HG03575 (cell line): ENCODE measurements at regions not wholly inside any gene's neighbourhood (a gene's known extent, or its start where the extent isn't known, plus 50 kb on each side); places are given as distances from the start of the nearest gene placed in this dataset.
A peak's percentile ranks its signal among the peaks of the same experiment; 100 is the strongest.

Source experiments
- ATAC-seq: cut with Tn5 transposase; IDR thresholded peaks from one replicate; pipeline ENCODE4 v1.9.1; 2021; ENCODE audit not compliant: unreplicated experiment, insufficient number of reproducible peaks, low FRiP score; ENCODE audit errors: extremely low read depth

- ATAC-seq = no peak
Measured at GRCh38 chr6:137434640-137435039, 59.6 kb downstream of the OLIG3 start.

GRCh38 chr6:137432054-137432611, 62.1 kb downstream of the OLIG3 start:
- no peak for ATAC-seq

DNA sequence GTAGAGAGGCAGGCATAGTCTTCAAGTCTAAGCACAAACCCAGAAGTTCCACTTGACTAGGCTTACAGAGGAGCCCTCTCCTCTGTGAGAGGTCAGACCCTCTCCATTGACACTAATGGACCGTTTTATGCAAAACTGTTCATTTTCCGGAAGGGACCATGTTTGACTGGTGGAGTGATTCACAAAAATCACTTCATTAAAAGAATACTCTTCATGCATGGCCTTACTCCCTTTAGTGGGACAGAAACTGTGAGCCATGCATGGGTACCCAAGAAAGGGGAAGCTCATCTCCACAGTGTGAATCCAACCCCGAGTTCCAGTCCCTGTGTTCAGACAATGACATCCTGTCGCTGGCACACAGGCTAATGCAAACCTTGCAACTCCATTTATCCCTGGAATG, 63.2 kb downstream of the OLIG3 start:
- ATAC-seq = peak; percentile 48

DNA sequence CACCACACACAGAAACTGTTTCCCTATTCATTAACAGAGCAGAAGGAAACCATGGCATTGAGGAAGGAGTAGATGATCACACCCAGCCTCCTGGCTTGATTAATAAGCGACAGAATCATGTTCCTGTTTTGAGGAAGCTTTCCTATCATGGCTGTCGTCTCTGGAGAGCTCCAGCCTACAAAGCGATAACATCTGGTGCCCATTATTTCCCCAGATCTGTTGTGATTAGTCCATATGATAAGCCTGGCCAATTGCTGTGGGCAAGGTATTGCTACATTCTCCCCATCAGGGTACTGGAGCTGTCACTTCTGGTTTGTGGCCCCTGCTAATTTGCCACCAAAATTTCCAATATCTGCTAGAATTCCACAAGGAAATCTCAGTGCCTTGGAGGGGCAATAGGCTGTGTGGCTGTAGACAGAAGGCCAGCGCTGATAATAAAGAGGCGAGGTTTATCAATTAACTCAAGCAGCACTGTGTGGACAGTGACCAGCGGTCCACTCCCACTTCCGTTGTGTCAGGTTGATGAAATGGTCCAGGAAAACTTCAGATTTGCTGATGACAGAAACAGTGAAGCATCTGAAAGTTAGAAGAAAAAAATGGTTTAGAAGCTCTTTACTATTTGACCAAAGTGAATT, 66.4 kb downstream of the OLIG3 start:
- no peak for ATAC-seq

DNA sequence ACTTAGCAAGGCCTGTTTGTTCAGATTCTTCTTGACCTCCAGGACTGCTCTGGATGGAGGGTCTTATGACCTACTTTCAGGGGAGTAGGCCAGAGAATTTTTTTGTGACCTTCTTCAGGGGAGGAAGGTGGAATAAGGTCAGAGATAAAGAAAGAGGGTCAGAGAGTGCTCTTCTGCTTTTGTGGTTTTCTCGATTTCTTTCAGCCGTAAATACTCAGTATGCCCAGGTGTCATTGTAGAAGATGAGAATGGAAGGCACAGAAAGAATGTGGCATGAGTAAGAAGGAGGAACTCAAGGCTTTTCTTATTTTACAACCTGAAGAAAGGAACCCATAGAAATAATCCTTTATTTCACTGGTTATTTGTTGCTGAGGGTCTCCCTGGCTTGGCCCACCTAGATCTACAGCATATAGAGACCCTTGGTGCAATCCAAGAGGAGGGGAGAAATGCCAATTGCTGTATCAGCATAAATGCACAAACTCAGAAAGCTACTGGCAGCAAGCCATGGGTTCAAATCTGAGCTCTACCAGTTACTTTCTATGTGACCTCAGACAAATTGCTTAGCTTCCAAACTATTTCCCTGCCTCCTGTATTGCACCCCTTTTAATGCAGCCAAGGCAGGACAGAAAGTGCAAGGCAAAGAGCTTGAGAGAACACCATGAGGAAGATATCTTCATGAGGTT, 68.0 kb downstream of the OLIG3 start:
- no peak for ATAC-seq

- ATAC-seq = no peak
Measured at GRCh38 chr6:137424251-137424650, 69.9 kb downstream of the OLIG3 start.

GRCh38 chr6:137423451-137424168, 70.6 kb downstream of the OLIG3 start:
- no peak for ATAC-seq

- ATAC-seq = no peak
Measured at GRCh38 chr6:137417396-137417795, 76.8 kb downstream of the OLIG3 start.

GRCh38 chr6:137416376-137417109, 77.7 kb downstream of the OLIG3 start:
- no peak for ATAC-seq

DNA sequence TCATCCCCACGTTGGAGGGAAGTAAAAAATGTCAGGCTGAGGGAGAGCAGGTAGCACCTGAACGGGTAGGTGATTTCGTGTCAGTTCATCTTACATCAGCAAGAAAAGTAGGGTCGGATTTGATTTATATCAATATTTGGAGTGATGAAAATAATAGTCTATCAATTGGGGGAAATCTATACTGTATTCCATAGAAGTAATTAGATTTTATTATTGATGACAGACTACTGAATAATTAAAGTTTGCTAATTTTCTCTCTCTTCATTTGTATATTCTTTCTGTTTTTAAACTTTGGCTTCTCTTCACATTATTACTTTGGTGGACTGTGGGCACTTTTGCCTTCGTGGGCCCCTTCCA, 78.4 kb downstream of the OLIG3 start:
- ATAC-seq = no peak

DNA sequence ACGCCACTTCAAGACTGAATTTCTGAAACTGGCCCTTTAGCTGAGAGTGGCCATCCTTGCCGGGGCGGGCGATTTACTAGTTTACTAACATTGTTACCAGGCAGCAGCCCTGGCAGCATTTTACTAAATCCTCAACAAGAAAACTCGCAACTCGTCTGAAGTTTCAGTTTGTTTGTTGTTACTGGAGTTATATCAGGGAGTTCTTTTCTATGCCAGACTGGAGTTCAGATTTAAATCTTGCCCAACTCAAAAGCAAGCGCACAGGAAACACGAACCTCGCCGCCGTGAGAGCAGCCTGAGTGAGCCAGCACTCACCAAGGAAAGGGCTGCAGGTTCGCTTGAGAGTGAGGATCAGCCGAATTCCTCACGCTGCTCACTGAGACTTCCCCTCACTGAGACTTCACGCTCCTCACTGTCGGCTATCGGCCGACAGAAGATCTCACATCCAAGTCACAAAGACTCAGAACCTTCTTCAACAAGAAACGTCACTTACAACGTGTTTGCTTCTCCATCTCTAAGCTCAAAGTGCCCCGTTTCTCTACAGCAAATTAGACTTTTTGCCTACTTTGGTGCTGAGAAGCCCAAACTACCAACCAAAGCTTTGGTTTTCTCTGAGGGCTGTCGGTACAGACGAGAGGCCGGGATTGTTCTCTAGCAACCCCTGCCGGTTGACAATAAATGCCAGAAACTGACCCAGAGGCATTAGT, 78.9 kb downstream of the OLIG3 start:
- ATAC-seq = no peak

- no peak for ATAC-seq
Measured at GRCh38 chr6:137414599-137414998, 79.6 kb downstream of the OLIG3 start.

GRCh38 chr6:137413482-137413881, 80.7 kb downstream of the OLIG3 start:
- ATAC-seq = no peak

DNA sequence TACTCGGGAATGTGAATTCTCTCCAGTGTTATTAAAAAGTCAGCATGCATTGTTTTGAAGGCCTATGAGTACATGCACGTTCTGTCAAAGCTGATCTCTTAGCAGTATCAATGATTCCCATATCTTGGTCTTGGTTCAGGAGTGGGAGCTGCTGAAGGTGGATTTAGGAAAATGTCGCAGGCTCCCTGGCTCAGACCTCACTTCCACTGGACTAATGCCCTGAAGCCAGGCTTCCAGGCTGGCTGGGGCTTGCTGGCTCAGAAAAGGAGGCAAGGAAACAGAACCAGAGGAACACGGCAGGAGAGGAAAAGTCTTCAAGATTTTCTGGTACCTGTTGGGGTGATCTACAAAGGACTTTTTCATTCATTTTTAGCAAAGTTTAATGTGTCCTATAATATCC, 81.6 kb downstream of the OLIG3 start:
- no peak for ATAC-seq

DNA sequence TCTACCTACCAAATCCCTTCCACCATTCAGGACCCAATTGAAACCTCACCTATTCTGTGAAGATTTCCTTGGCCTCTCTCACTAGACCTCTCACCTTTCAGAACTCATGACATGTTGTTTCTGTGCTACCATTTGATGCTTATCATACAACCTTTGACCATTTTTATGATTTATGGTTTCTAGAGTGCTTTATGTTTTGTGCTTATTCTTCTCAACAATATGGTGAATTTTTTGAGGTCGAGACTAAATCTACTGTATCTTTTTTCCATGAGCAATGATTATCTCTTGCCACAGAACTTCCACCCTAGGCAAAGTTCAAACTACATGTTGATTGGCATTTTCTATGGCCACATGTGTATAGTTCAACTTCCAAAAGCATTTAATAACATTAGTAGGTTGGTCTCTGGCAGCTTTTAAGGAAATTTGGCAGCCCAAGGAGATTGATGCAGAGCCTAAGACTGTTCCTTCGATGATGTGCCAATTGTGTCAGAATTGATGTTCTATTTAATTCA, 84.9 kb downstream of the OLIG3 start:
- ATAC-seq = no peak

DNA sequence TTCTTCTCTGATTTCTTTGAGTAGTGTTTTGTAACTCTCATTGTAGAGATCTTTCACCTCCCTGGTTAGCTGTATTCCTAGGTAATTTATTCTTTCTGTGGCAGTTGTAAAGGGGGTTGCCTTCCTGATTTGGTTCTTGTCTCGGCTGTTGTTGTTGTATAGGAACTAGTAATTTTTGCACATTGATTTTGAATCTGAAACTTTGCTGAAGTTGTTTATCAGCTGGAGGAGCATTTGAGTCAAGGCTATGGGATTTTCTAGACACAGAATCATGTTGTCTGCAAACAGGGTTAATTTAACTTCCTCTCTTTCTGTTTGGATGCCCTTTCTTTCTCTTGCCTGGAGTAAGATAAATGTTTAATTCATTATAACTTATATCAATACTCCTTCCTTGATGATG, 86.4 kb downstream of the OLIG3 start:
- ATAC-seq = no peak

- ATAC-seq = no peak
Measured at GRCh38 chr6:137405806-137406205, 88.4 kb downstream of the OLIG3 start.

DNA sequence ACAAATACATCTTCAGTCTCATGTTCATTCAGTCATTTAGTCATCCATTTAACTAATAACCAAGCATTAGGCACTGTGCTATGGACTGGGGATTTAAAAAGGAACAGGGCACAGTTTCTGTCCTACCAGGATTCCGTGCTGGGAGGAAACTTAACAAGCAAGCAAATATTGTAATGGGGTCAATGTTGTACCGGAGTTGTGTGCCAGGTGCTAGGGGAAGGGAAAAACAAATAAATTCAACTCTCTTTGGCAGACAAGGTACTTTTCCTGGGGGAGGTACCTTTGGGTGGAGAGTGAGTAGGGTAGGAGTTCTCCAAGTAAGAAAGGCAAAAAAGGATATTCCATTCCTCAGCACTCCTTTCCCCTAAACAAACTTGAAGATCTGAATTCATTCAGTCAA, 90.3 kb downstream of the OLIG3 start:
- ATAC-seq = no peak

DNA sequence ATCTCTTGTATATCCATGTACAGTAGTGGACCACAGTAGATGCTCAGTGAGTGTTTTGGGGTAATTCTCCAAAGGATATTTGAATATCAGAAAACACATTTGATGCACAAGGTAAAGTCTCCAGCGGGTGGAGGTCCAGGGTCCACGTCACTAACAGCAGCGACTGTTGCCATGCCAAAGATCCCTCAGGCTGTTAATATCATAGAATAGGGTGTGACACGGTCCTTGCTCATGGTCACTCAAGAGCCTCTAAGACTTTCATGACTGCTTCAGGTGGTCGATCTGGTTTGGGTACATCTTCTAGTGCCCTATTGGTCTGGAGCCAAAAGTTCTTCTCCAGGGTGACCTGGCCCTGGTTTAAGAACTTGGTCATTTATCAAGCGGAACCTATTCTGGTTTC, 90.8 kb downstream of the OLIG3 start:
- ATAC-seq = no peak
